Ishikawa (cell line): ENCODE measurements at regions not wholly inside any gene's neighbourhood (a gene's known extent, or its start where the extent isn't known, plus 50 kb on each side); places are given as distances from the start of the nearest gene placed in this dataset.
A peak's percentile ranks its signal among the peaks of the same experiment; 100 is the strongest.

Experiments
- CEBPB ChIP-seq: IDR thresholded peaks from 2 replicates; pipeline ENCODE4 v1.6.1; 2012
- CREB1 ChIP-seq: IDR thresholded peaks from 2 replicates; pipeline ENCODE4 v1.6.1; 2012; ENCODE audit warnings: low read depth
- EGR1 ChIP-seq: IDR thresholded peaks from 2 replicates; pipeline ENCODE4 v1.6.1; 2012
- EP300 ChIP-seq: IDR thresholded peaks from 2 replicates; pipeline ENCODE4 v1.6.1; 2012; ENCODE audit warnings: borderline replicate concordance
- FOXM1 ChIP-seq: IDR thresholded peaks from 2 replicates; pipeline ENCODE4 v1.6.1; 2012; ENCODE audit warnings: low read depth, borderline replicate concordance
- NFIC ChIP-seq: IDR thresholded peaks from 2 replicates; pipeline ENCODE4 v1.6.1; 2012
- RAD21 ChIP-seq: IDR thresholded peaks from 2 replicates; pipeline ENCODE4 v1.6.1; 2012; ENCODE audit warnings: low read depth
- TAF1 ChIP-seq: IDR thresholded peaks from 2 replicates; pipeline ENCODE4 v1.6.1; 2012; ENCODE audit warnings: low read depth, mild to moderate bottlenecking
- TCF12 ChIP-seq: IDR thresholded peaks from 2 replicates; pipeline ENCODE4 v1.6.1; 2012; ENCODE audit warnings: low read depth
- TEAD4 ChIP-seq: IDR thresholded peaks from 2 replicates; pipeline ENCODE4 v1.6.1; 2012
- USF1 ChIP-seq: IDR thresholded peaks from 2 replicates; pipeline ENCODE4 v1.6.1; 2012
- YY1 ChIP-seq: IDR thresholded peaks from 2 replicates; pipeline ENCODE4 v1.6.1; 2012; ENCODE audit warnings: low read depth
- ZBTB7A ChIP-seq: IDR thresholded peaks from 2 replicates; pipeline ENCODE4 v1.6.1; 2012; ENCODE audit warnings: low read depth
- TF ChIP-seq, protein P1 (sequence below): IDR thresholded peaks from 2 replicates; pipeline ENCODE4 v1.6.1; 2012
- TF ChIP-seq, protein P2 (sequence below): IDR thresholded peaks from 2 replicates; pipeline ENCODE4 v1.6.1; 2012; ENCODE audit warnings: low read depth, mild to moderate bottlenecking

GRCh38 chr10:93223336-93223735, 149.6 kb downstream of the CYP26A1 start:
- TF ChIP-seq, protein P1, sequence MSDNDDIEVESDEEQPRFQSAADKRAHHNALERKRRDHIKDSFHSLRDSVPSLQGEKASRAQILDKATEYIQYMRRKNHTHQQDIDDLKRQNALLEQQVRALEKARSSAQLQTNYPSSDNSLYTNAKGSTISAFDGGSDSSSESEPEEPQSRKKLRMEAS = no peak
- TF ChIP-seq RAD21 = no peak
- no peak for TF ChIP-seq TEAD4
- no peak for TF ChIP-seq FOXM1
- no peak for TF ChIP-seq YY1
- TF ChIP-seq CEBPB = no peak
- TF ChIP-seq EGR1 = no peak
- no peak for TF ChIP-seq ZBTB7A
- no peak for TF ChIP-seq TAF1
- TF ChIP-seq NFIC = no peak
- no peak for TF ChIP-seq TCF12
- TF ChIP-seq, protein P2, sequence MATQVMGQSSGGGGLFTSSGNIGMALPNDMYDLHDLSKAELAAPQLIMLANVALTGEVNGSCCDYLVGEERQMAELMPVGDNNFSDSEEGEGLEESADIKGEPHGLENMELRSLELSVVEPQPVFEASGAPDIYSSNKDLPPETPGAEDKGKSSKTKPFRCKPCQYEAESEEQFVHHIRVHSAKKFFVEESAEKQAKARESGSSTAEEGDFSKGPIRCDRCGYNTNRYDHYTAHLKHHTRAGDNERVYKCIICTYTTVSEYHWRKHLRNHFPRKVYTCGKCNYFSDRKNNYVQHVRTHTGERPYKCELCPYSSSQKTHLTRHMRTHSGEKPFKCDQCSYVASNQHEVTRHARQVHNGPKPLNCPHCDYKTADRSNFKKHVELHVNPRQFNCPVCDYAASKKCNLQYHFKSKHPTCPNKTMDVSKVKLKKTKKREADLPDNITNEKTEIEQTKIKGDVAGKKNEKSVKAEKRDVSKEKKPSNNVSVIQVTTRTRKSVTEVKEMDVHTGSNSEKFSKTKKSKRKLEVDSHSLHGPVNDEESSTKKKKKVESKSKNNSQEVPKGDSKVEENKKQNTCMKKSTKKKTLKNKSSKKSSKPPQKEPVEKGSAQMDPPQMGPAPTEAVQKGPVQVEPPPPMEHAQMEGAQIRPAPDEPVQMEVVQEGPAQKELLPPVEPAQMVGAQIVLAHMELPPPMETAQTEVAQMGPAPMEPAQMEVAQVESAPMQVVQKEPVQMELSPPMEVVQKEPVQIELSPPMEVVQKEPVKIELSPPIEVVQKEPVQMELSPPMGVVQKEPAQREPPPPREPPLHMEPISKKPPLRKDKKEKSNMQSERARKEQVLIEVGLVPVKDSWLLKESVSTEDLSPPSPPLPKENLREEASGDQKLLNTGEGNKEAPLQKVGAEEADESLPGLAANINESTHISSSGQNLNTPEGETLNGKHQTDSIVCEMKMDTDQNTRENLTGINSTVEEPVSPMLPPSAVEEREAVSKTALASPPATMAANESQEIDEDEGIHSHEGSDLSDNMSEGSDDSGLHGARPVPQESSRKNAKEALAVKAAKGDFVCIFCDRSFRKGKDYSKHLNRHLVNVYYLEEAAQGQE = no peak
- no peak for TF ChIP-seq CREB1
- TF ChIP-seq EP300 = no peak
- no peak for TF ChIP-seq USF1

GRCh38 chr10:93224005-93224779, 150.5 kb downstream of the CYP26A1 start:
- TF ChIP-seq FOXM1 (no peak), RAD21 (peak; percentile 43; the same call in 1 of the 2 replicates), TCF12 (no peak), USF1 (no peak)

GRCh38 chr10:93225938-93226337, 152.2 kb downstream of the CYP26A1 start:
- TF ChIP-seq TEAD4 (no peak), USF1 (no peak), YY1 (no peak), CREB1 (no peak), ZBTB7A (no peak), CEBPB (no peak), EGR1 (no peak), RAD21 (no peak), TCF12 (no peak), TAF1 (no peak), FOXM1 (no peak), EP300 (no peak)
- TF ChIP-seq, protein P2 = no peak
- TF ChIP-seq, protein P1 = no peak

- TF ChIP-seq NFIC (no peak), EP300 (no peak), USF1 (no peak), YY1 (no peak), ZBTB7A (no peak), CEBPB (no peak), RAD21 (no peak), TEAD4 (no peak), FOXM1 (no peak), EGR1 (no peak), TAF1 (no peak), TCF12 (no peak)
- TF ChIP-seq, protein P2 = no peak
- TF ChIP-seq, protein P1 = no peak
Observed at GRCh38 chr10:93226619-93227018, 152.9 kb downstream of the CYP26A1 start.
